ENCODE measurements at regions not wholly inside any gene's neighbourhood (a gene's known extent, or its start where the extent isn't known, plus 50 kb on each side); places are given as distances from the start of the nearest gene placed in this dataset.
A peak's percentile ranks its signal among the peaks of the same experiment; 100 is the strongest.

GRCh38 chr2:83602753-83603152, 856.3 kb downstream of the SUCLG1 start:
- DNase-seq = no peak

GRCh38 chr2:83596592-83597282, 862.3 kb downstream of the SUCLG1 start:
- DNase-seq = no peak

- no peak for DNase-seq
Observed at GRCh38 chr2:83595926-83596325, 863.2 kb downstream of the SUCLG1 start.

GRCh38 chr2:83595121-83595690, 863.9 kb downstream of the SUCLG1 start:
- DNase-seq = no peak

GRCh38 chr2:83594241-83595120, 864.6 kb downstream of the SUCLG1 start:
- DNase-seq = no peak

GRCh38 chr2:83587309-83587708, 871.8 kb downstream of the SUCLG1 start:
- DNase-seq = peak; percentile 23

GRCh38 chr2:83585250-83585649, 873.8 kb downstream of the SUCLG1 start:
- DNase-seq = no peak

- no peak for DNase-seq
Observed at GRCh38 chr2:83584672-83585071, 874.4 kb downstream of the SUCLG1 start.

GRCh38 chr2:83582589-83582988, 876.5 kb downstream of the SUCLG1 start:
- DNase-seq = no peak

- peak; percentile 43 for DNase-seq
Observed at GRCh38 chr2:83579507-83579906, 879.6 kb downstream of the SUCLG1 start.

GRCh38 chr2:83578405-83578804, 880.7 kb downstream of the SUCLG1 start:
- DNase-seq = no peak

GRCh38 chr2:83574614-83575013, 884.5 kb downstream of the SUCLG1 start:
- no peak for DNase-seq

- DNase-seq = no peak
Observed at GRCh38 chr2:83573060-83573459, 886.0 kb downstream of the SUCLG1 start.

- DNase-seq = no peak
Observed at GRCh38 chr2:83572400-83572799, 886.7 kb downstream of the SUCLG1 start.

- no peak for DNase-seq
Observed at GRCh38 chr2:83567551-83567950, 891.5 kb downstream of the SUCLG1 start.

- DNase-seq = no peak
Observed at GRCh38 chr2:83565626-83566025, 893.5 kb downstream of the SUCLG1 start.

GRCh38 chr2:83565181-83565580, 893.9 kb downstream of the SUCLG1 start:
- DNase-seq = no peak

- DNase-seq = no peak
Observed at GRCh38 chr2:83561592-83561991, 897.5 kb downstream of the SUCLG1 start.

GRCh38 chr2:83536556-83536955, 922.5 kb downstream of the SUCLG1 start:
- DNase-seq = no peak

GRCh38 chr2:83534416-83534815, 924.7 kb downstream of the SUCLG1 start:
- no peak for DNase-seq

GRCh38 chr2:83531206-83531826, 927.8 kb downstream of the SUCLG1 start:
- peak; percentile 82 for DNase-seq

GRCh38 chr2:83528767-83529166, 930.3 kb downstream of the SUCLG1 start:
- DNase-seq = no peak

- DNase-seq = no peak
Observed at GRCh38 chr2:83522891-83523493, 936.1 kb downstream of the SUCLG1 start.

All from NCI-H1092 treated with DMSO at 0.1 percent for 48 hours (cell line).